PC-3 (cell line): ENCODE measurements at regions not wholly inside any gene's neighbourhood (a gene's known extent, or its start where the extent isn't known, plus 50 kb on each side); places are given as distances from the start of the nearest gene placed in this dataset.

Source experiments
- EZH2 ChIP-seq: fragments of 300-600 bp; sonication (generic); IDR thresholded peaks from one replicate; pipeline ENCODE4 v1.6.1; 2017; ENCODE audit warnings: antibody characterized with exemption, mild to moderate bottlenecking, low read length; ENCODE audit not compliant: unreplicated experiment
- EZH2phosphoT487 ChIP-seq: fragments of 300-600 bp; sonication (generic); IDR thresholded peaks from 2 replicates; pipeline ENCODE4 v1.6.1; 2018; ENCODE audit warnings: mild to moderate bottlenecking, antibody characterized with exemption, low read length, borderline replicate concordance
- TF ChIP-seq, protein P1 (sequence below): fragments of 300-600 bp; sonication (generic); conservative IDR thresholded peaks from 2 replicates; pipeline ENCODE4 v1.5.1; 2017; ENCODE audit warnings: antibody characterized with exemption, low read depth, mild to moderate bottlenecking, low read length

GRCh38 chr22:33114565-33114964, 56.4 kb upstream of the SYN3 start:
- TF ChIP-seq, protein P1, sequence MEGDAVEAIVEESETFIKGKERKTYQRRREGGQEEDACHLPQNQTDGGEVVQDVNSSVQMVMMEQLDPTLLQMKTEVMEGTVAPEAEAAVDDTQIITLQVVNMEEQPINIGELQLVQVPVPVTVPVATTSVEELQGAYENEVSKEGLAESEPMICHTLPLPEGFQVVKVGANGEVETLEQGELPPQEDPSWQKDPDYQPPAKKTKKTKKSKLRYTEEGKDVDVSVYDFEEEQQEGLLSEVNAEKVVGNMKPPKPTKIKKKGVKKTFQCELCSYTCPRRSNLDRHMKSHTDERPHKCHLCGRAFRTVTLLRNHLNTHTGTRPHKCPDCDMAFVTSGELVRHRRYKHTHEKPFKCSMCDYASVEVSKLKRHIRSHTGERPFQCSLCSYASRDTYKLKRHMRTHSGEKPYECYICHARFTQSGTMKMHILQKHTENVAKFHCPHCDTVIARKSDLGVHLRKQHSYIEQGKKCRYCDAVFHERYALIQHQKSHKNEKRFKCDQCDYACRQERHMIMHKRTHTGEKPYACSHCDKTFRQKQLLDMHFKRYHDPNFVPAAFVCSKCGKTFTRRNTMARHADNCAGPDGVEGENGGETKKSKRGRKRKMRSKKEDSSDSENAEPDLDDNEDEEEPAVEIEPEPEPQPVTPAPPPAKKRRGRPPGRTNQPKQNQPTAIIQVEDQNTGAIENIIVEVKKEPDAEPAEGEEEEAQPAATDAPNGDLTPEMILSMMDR = no peak
- TF ChIP-seq EZH2 (no peak), EZH2phosphoT487 (no peak)
